ENCODE measurements at regions not wholly inside any gene's neighbourhood (a gene's known extent, or its start where the extent isn't known, plus 50 kb on each side); places are given as distances from the start of the nearest gene placed in this dataset.

GRCh38 chr9:61674882-61675281 is 485.0 kb downstream of the SPATA31A7 start:
- FAIRE-seq (no peak), DNase-seq (ENCODE audit: low read depth) (no peak)
- TF ChIP-seq CTCF (IDR thresholded peaks at IDR 0.05; ENCODE audit: insufficient read depth, low read length, severe bottlenecking): no peak
- Histone ChIP-seq H3K4me3 (ENCODE audit: low read depth, low read length) (no peak overlapping the region), H3K27me3 (ENCODE audit: control insufficient read depth, insufficient read depth, low read length) (no peaks in the 10 kb centered on the region), H3K36me3 (ENCODE audit: control insufficient read depth, insufficient read depth, low read length) (no peaks in the 10 kb centered on the region)
